ENCODE measurements at regions not wholly inside any gene's neighbourhood (a gene's known extent, or its start where the extent isn't known, plus 50 kb on each side); places are given as distances from the start of the nearest gene placed in this dataset.

DNA sequence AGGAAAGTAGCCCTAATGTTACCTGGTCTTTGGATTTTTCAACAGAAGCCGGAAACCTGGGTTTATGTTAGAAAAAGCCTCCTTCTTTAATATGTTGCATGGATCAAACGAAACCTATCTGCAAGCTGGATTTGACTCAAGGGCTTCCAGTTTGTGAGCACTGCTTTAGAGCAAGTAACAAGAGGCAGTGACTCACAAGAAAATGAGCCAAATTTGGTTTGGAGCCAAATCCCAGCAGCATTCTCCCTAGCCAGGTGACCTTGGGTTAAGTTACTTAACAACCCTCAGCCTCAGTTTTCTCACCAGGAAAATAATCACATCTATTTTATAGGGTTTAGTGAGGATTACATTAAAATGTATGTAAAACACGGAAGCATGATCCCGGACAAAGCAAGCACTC lies 215.2 kb upstream of the PRICKLE2 start:
- TF ChIP-seq ZNF274 (IDR thresholded peaks at IDR 0.05; ENCODE audit: low read depth, low read length): no peak
- TF ChIP-seq CEBPB (IDR thresholded peaks at IDR 0.05; ENCODE audit: low read depth): no peak
- TF ChIP-seq, protein P1, sequence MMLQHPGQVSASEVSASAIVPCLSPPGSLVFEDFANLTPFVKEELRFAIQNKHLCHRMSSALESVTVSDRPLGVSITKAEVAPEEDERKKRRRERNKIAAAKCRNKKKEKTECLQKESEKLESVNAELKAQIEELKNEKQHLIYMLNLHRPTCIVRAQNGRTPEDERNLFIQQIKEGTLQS (IDR thresholded peaks at IDR 0.05): no peak
- TF ChIP-seq, protein P2, sequence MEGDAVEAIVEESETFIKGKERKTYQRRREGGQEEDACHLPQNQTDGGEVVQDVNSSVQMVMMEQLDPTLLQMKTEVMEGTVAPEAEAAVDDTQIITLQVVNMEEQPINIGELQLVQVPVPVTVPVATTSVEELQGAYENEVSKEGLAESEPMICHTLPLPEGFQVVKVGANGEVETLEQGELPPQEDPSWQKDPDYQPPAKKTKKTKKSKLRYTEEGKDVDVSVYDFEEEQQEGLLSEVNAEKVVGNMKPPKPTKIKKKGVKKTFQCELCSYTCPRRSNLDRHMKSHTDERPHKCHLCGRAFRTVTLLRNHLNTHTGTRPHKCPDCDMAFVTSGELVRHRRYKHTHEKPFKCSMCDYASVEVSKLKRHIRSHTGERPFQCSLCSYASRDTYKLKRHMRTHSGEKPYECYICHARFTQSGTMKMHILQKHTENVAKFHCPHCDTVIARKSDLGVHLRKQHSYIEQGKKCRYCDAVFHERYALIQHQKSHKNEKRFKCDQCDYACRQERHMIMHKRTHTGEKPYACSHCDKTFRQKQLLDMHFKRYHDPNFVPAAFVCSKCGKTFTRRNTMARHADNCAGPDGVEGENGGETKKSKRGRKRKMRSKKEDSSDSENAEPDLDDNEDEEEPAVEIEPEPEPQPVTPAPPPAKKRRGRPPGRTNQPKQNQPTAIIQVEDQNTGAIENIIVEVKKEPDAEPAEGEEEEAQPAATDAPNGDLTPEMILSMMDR (IDR thresholded peaks at IDR 0.05 in 2 of 3, conservative IDR thresholded peaks at IDR 0.05 in 1 of 3; ENCODE audit: borderline replicate concordance in 1 of 3, insufficient read depth in 1 of 3, low read depth in 2 of 3, low read length in 2 of 3): no peak
- TF ChIP-seq, protein P3, sequence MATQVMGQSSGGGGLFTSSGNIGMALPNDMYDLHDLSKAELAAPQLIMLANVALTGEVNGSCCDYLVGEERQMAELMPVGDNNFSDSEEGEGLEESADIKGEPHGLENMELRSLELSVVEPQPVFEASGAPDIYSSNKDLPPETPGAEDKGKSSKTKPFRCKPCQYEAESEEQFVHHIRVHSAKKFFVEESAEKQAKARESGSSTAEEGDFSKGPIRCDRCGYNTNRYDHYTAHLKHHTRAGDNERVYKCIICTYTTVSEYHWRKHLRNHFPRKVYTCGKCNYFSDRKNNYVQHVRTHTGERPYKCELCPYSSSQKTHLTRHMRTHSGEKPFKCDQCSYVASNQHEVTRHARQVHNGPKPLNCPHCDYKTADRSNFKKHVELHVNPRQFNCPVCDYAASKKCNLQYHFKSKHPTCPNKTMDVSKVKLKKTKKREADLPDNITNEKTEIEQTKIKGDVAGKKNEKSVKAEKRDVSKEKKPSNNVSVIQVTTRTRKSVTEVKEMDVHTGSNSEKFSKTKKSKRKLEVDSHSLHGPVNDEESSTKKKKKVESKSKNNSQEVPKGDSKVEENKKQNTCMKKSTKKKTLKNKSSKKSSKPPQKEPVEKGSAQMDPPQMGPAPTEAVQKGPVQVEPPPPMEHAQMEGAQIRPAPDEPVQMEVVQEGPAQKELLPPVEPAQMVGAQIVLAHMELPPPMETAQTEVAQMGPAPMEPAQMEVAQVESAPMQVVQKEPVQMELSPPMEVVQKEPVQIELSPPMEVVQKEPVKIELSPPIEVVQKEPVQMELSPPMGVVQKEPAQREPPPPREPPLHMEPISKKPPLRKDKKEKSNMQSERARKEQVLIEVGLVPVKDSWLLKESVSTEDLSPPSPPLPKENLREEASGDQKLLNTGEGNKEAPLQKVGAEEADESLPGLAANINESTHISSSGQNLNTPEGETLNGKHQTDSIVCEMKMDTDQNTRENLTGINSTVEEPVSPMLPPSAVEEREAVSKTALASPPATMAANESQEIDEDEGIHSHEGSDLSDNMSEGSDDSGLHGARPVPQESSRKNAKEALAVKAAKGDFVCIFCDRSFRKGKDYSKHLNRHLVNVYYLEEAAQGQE (IDR thresholded peaks at IDR 0.05; ENCODE audit: low read depth): no peak
- TF ChIP-seq MAX (IDR thresholded peaks at IDR 0.05): no peak
- no peak for TF ChIP-seq RAD21 (IDR thresholded peaks at IDR 0.05; ENCODE audit: low read depth)
- TF ChIP-seq POLR2AphosphoS5 (IDR thresholded peaks at IDR 0.05; ENCODE audit: low read depth, low read length): no peak
- TF ChIP-seq POLR2A (IDR thresholded peaks at IDR 0.05; ENCODE audit: borderline replicate concordance, extremely low read depth, insufficient read depth, insufficient read length): no peak
- no peak for TF ChIP-seq ELF1 (IDR thresholded peaks at IDR 0.05; ENCODE audit: borderline replicate concordance, low read depth)
- no peak for TF ChIP-seq EZH2 (IDR thresholded peaks at IDR 0.05)
- no peak for TF ChIP-seq YY1 (IDR thresholded peaks at IDR 0.05; ENCODE audit: extremely low read depth, insufficient replicate concordance, low read depth, low read length)
- no peak for TF ChIP-seq EZH2phosphoT487 (IDR thresholded peaks at IDR 0.05; ENCODE audit: borderline replicate concordance)
